ENCODE measurements at regions not wholly inside any gene's neighbourhood (a gene's known extent, or its start where the extent isn't known, plus 50 kb on each side); places are given as distances from the start of the nearest gene placed in this dataset.

DNA sequence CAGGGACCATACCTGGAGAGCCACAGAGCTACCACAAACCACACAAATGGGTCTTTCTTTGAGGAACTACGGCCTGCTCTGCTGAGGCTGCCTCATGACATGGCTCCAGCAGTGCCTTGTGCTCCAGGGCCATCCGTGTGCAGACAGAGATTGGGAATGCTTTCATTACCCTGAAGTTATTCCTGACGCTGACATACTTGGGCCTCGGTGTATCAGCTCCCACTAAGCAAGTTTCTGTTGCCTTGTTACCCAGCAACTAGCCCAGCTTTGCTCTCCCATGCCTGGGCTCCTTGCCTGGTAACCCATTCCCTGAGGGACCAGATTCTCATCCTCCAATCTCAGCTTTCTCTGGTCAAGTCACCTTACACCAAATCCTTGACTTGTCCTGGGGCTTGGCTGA lies 80.3 kb upstream of the FZD7 start:
- no peak overlapping the region for H3K4me3 ChIP-seq (replicated peaks in 1 of 3; ENCODE audit: insufficient read depth in 1 of 3, low read depth in 1 of 3, low read length in 3 of 3)
- no peaks in the 10 kb centered on the region for H3K79me2 ChIP-seq (ENCODE audit: control insufficient read depth, insufficient read depth, low read length)
- H3K4me1 ChIP-seq (ENCODE audit: control insufficient read depth, extremely low read depth, insufficient read depth, low read length) = no peaks in the 10 kb centered on the region
- DNase-seq (ENCODE audit: low read depth, low spot score) (no peak), FAIRE-seq (no peak)
- peaks cover 4 to 16% of the 10 kb centered on the region in 2 experiments for H3K27me3 ChIP-seq (ENCODE audit: control insufficient read depth in 2 of 2, insufficient read depth in 2 of 2, low read length in 2 of 2)
- POLR2A ChIA-PET = no interaction called here
- no peak overlapping the region for H3K27ac ChIP-seq (ENCODE audit: insufficient read depth, low read depth, low read length)
- no peak overlapping the region for H2AFZ ChIP-seq (ENCODE audit: low read depth, low read length)
- TF ChIP-seq, protein P1, sequence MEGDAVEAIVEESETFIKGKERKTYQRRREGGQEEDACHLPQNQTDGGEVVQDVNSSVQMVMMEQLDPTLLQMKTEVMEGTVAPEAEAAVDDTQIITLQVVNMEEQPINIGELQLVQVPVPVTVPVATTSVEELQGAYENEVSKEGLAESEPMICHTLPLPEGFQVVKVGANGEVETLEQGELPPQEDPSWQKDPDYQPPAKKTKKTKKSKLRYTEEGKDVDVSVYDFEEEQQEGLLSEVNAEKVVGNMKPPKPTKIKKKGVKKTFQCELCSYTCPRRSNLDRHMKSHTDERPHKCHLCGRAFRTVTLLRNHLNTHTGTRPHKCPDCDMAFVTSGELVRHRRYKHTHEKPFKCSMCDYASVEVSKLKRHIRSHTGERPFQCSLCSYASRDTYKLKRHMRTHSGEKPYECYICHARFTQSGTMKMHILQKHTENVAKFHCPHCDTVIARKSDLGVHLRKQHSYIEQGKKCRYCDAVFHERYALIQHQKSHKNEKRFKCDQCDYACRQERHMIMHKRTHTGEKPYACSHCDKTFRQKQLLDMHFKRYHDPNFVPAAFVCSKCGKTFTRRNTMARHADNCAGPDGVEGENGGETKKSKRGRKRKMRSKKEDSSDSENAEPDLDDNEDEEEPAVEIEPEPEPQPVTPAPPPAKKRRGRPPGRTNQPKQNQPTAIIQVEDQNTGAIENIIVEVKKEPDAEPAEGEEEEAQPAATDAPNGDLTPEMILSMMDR (IDR thresholded peaks at IDR 0.05; ENCODE audit: extremely low read depth in 1 of 2, insufficient read depth in 1 of 2, low read depth in 1 of 2, low read length in 2 of 2) = no peak
- TF ChIP-seq EZH2 (IDR thresholded peaks at IDR 0.05; ENCODE audit: borderline replicate concordance, low read depth, low read length, severe bottlenecking) (no peak), JUN (IDR thresholded peaks at IDR 0.05; ENCODE audit: borderline replicate concordance, insufficient read depth, insufficient read length, low read depth) (no peak), FOS (IDR thresholded peaks at IDR 0.05; ENCODE audit: borderline replicate concordance, insufficient read depth, low read length) (no peak), MYC (IDR thresholded peaks at IDR 0.05; ENCODE audit: low read depth, low read length) (no peak), POLR2A (IDR thresholded peaks at IDR 0.05; ENCODE audit: low read depth, low read length) (no peak), POLR2AphosphoS5 (IDR thresholded peaks at IDR 0.05; ENCODE audit: insufficient read depth, low read depth, low read length) (no peak), GATA2 (IDR thresholded peaks at IDR 0.05; ENCODE audit: insufficient read depth, insufficient read length, low read depth, low read length) (no peak)
- TF ChIP-seq, protein P2, sequence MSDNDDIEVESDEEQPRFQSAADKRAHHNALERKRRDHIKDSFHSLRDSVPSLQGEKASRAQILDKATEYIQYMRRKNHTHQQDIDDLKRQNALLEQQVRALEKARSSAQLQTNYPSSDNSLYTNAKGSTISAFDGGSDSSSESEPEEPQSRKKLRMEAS (IDR thresholded peaks at IDR 0.05; ENCODE audit: insufficient read depth, insufficient read length) = no peak
- BruUV-seq (replicated peaks) = no TSS peak
- no peaks in the 10 kb centered on the region for H3K9me1 ChIP-seq (replicated peaks; ENCODE audit: control insufficient read depth, extremely low read depth, insufficient read depth, low read length)
- dilution Hi-C loops (cut with MboI; ENCODE audit: extremely low pct_ligation_motif_present, low sequenced_read_pairs) (no loop called here), intact Hi-C loops (cut with micrococcal nuclease) (no loop called here)
- no peaks in the 10 kb centered on the region for H3K36me3 ChIP-seq (ENCODE audit: control insufficient read depth in 2 of 2, extremely low read depth in 1 of 2, insufficient read depth in 2 of 2, low read length in 2 of 2)
- no peak overlapping the region for H3K4me2 ChIP-seq (ENCODE audit: insufficient read depth, low read length)
- no peak overlapping the region for H3K9ac ChIP-seq (replicated peaks; ENCODE audit: extremely low read depth, insufficient read depth, low read length)
- no peaks in the 10 kb centered on the region for H3K9me3 ChIP-seq (replicated peaks; ENCODE audit: control insufficient read depth, insufficient read depth, low read length)
- no peaks in the 10 kb centered on the region for H4K20me1 ChIP-seq (replicated peaks; ENCODE audit: control insufficient read depth, extremely low read depth, insufficient read depth, low read length)
- CTCF ChIA-PET = interaction anchor here (1.0 to 1.2 kb wide), 2 partner anchors 13 to 92 kb away, joined by 3 to 4 read pairs; no protein-coding TSS in a partner anchor

Data from endothelial cell of umbilical vein (primary cell).